ENCODE measurements at regions not wholly inside any gene's neighbourhood (a gene's known extent, or its start where the extent isn't known, plus 50 kb on each side); places are given as distances from the start of the nearest gene placed in this dataset.

GRCh38 chr5:18999478-18999877, 988.5 kb downstream of the CDH18 start:
- TF ChIP-seq BCL11A (tag by site-specific recombination; IDR thresholded peaks at IDR 0.05; ENCODE audit: low read depth) (no peak), ZNF433 (tag by site-specific recombination; IDR thresholded peaks at IDR 0.05; ENCODE audit: low read depth) (no peak)

All from HEK293 (cell line).